NCI-H146 (cell line): ENCODE measurements at regions not wholly inside any gene's neighbourhood (a gene's known extent, or its start where the extent isn't known, plus 50 kb on each side); places are given as distances from the start of the nearest gene placed in this dataset.

Source experiments
- DNase-seq: peaks from one replicate; lab custom pipeline; 2025; lab: John Stamatoyannopoulos, UW

- DNase-seq, result no peak
Observed at GRCh38 chr11:88404932-88405710, 67.6 kb upstream of the CTSC start.

DNA sequence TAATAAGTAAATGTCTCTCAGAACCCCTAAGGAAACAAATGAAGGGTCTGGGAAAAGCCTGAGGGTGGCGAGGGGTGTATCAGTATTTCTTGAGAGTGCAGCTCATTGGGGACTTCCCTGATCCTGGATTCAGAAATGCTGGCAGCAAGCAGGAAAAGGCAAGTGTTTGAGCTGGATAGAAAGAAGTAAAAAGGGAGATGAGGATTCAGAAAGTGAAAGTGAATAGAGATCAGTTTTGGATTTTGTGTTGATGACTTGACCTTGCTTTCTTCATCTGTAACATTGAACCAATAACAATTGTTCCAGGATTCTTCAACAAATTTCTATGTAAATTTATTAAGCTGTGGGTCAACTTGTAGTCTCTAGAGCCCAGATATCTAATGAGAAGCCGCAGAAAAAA is 66.9 kb upstream of the CTSC start:
- DNase-seq, result no peak

DNA sequence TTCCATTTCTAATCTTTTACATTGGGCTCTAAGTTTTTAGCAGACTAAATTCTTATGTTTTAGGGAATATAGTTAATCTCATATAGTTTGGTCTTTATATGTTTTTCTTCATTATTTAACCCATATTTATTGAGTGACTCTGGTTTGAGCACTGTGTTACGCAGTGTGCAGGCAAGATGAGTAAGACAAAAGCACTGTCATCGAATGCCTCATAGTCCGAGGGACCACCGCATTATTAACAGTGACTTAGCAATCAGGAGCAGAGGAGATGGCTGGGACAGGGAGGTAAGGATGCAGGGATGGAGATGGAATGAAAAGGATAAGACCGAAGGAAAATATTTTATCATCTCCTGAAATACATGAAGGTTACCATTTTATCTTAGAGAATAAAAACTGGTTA is 65.2 kb upstream of the CTSC start:
- DNase-seq, result no peak

- no peak for DNase-seq
Observed at GRCh38 chr11:88402192-88402715, 64.7 kb upstream of the CTSC start.

GRCh38 chr11:88398791-88399570 is 61.4 kb upstream of the CTSC start:
- no peak for DNase-seq

GRCh38 chr11:88398372-88398771 is 60.8 kb upstream of the CTSC start:
- no peak for DNase-seq

GRCh38 chr11:88390254-88390653 is 52.7 kb upstream of the CTSC start:
- no peak for DNase-seq

GRCh38 chr11:88387957-88388356 is 50.4 kb upstream of the CTSC start:
- DNase-seq, result no peak
